BLaER1 (cell line): ENCODE measurements at regions not wholly inside any gene's neighbourhood (a gene's known extent, or its start where the extent isn't known, plus 50 kb on each side); places are given as distances from the start of the nearest gene placed in this dataset.

Experiments used
- H3K27ac ChIP-seq: shearing (Covaris generic); formaldehyde crosslinking; 2 replicates; pipeline ENCODE4 v1.8.1; 2022
- H3K27me3 ChIP-seq: shearing (Covaris generic); formaldehyde crosslinking; 2 replicates; pipeline ENCODE4 v1.8.1; 2022
- H3K36me3 ChIP-seq: shearing (Covaris generic); formaldehyde crosslinking; 2 replicates; pipeline ENCODE4 v1.8.1; 2022
- H3K4me1 ChIP-seq: shearing (Covaris generic); formaldehyde crosslinking; 2 replicates; pipeline ENCODE4 v1.8.1; 2022
- H3K4me2 ChIP-seq: shearing (Covaris generic); formaldehyde crosslinking; 2 replicates; pipeline ENCODE4 v1.8.1; 2022
- H3K4me3 ChIP-seq: shearing (Covaris generic); formaldehyde crosslinking; 2 replicates; pipeline ENCODE4 v1.8.1; 2022
- H3K9ac ChIP-seq: shearing (Covaris generic); formaldehyde crosslinking; 2 replicates; pipeline ENCODE4 v1.8.1; 2022
- H3K9me3 ChIP-seq: shearing (Covaris generic); formaldehyde crosslinking; 2 replicates; pipeline ENCODE4 v1.8.1; 2022
- H4K20me1 ChIP-seq: shearing (Covaris generic); formaldehyde crosslinking; 2 replicates; pipeline ENCODE4 v1.8.1; 2022
- Cebpa-rat ChIP-seq: shearing (Covaris generic); IDR thresholded peaks from 2 replicates; pipeline ENCODE4 v1.8.1; 2022

DNA sequence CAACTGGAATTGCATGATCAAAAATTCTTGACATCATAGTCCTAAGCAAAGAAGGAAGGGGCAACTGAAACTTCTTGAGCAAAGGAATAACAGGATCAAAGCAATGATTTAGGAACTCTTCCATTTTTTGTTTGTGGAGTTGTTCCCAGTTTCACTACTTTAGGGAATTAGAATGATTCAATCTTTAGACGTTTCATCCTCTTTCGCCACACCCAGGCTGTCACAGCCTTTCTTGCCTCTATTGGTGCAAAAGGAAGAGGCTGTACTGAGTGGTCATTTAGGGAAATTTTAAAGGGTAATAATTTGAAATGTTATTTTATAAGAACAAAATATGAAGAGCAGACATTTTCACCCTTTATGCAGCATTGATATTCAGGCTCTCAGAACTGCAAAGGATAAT lies 1026.0 kb upstream of the ARRDC3 start:
- Histone ChIP-seq H3K9ac (no peak overlapping the region), H4K20me1 (no peaks in the 10 kb centered on the region), H3K27ac (no peak overlapping the region), H3K4me3 (no peak overlapping the region), H3K9me3 (no peaks in the 10 kb centered on the region), H3K4me2 (no peak overlapping the region), H3K27me3 (no peaks in the 10 kb centered on the region), H3K36me3 (no peaks in the 10 kb centered on the region), H3K4me1 (no peaks in the 10 kb centered on the region)
- TF ChIP-seq Cebpa-rat, result no peak

DNA sequence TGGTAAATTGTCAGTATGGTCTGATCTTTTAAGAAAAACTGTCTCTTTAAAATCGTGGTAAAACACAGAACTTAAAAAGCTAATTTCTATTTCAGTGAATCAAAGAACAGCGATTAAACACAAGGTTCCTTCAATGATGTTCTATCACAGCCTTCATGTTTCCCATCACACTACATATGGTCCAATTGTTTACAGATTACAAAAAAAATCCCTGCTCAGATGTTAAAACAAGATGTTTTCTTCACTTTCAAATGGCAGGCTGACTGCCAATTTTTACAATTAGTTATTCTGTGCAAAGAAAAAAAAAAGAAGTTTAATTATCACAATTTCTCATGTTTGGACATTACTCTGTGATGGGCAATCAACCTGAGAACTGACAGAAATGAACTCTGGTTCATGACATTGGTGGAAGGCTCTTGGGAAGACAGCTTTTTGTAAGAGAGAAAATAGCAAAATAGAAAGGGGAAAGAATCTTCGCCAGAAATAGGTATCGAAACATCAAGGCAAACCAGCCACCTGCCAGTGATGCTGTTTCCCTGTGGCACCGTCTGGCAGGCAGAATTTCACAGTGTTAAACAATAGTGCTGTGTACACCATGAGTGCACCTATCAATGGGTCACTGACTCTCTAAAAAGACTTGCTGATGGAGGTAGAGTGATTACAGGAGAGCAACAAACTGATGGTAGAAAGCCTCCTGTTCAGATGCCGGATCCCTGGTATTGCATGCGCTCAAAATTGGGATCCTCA lies 1020.0 kb upstream of the ARRDC3 start:
- Histone ChIP-seq H4K20me1 (no peaks in the 10 kb centered on the region), H3K36me3 (no peaks in the 10 kb centered on the region), H3K4me2 (no peak overlapping the region), H3K4me3 (no peak overlapping the region), H3K27me3 (no peaks in the 10 kb centered on the region), H3K4me1 (no peaks in the 10 kb centered on the region), H3K27ac (no peak overlapping the region), H3K9ac (no peak overlapping the region), H3K9me3 (no peaks in the 10 kb centered on the region)
- TF ChIP-seq Cebpa-rat, result no peak

DNA sequence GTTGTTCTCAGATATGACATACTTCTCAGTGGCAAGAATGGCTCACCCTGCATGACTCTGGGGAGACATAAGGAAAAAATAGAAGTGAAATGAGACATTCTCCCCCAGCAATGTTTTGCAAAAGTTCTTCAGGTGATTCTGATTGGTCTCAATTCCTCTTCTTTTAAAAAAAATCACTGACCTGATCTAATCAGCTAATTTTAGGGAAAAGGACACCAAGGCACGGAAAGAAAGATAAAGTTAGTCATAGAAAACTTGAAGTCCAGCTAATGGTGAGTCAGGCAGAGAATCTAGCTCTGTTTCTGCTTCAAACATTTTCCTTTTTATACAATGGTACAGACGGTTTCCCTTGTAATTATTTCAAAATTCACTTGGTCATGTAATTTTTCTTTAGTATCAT lies 1018.9 kb upstream of the ARRDC3 start:
- TF ChIP-seq Cebpa-rat, result no peak
- no peaks in the 10 kb centered on the region for H4K20me1 ChIP-seq

DNA sequence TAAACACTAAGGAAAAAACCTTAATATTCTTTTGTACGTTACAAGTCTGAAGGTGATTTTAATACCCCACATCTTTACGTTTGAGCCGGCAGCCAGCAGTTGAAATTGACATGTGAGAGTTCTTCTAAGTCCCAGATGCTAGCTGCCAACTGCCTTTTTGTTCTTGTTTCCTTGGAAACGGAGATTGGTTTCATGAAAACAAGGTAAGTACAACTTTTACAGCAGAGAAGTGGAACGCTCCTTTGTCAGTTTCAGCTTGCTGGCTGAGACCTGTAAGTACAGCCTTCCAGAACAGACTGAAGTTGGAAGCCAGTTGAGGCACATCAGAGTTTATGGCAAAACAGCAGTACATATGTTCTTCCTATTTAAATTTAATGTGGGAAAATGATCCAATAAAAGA lies 1018.4 kb upstream of the ARRDC3 start:
- Histone ChIP-seq H3K4me2 (no peak overlapping the region), H3K4me3 (no peak overlapping the region), H3K9me3 (no peaks in the 10 kb centered on the region), H3K27me3 (no peaks in the 10 kb centered on the region), H3K36me3 (no peaks in the 10 kb centered on the region), H3K4me1 (no peaks in the 10 kb centered on the region), H3K27ac (no peak overlapping the region), H3K9ac (no peak overlapping the region), H4K20me1 (no peaks in the 10 kb centered on the region)
- no peak for TF ChIP-seq Cebpa-rat

More for the DNA sequence above, 1018.9 kb upstream of the ARRDC3 start:
- H3K9ac ChIP-seq, result no peak overlapping the region
- H3K27ac ChIP-seq, result no peak overlapping the region
- no peaks in the 10 kb centered on the region for H3K27me3 ChIP-seq
- no peaks in the 10 kb centered on the region for H3K4me1 ChIP-seq
- no peaks in the 10 kb centered on the region for H3K36me3 ChIP-seq
- H3K9me3 ChIP-seq, result no peaks in the 10 kb centered on the region
- no peak overlapping the region for H3K4me2 ChIP-seq
- H3K4me3 ChIP-seq, result no peak overlapping the region

DNA sequence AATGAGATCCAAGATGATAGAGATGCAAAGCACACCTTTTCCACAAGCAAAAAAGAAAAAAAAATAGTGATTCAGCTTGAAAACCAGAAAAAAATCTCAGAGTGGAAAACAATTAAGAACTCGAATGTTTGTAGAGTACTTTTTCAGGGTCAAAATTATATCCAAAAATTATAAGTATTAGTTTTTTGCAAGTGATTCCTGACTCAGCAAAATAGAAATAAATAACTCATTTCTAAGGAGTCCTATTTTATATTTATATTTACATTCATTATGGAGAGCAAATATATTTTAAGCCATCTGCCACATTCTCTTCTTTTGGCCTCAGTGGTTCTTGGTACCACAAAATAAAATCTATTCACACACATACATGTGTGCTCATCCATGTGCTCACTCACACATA lies 1011.8 kb upstream of the ARRDC3 start:
- Histone ChIP-seq H4K20me1 (no peaks in the 10 kb centered on the region), H3K27me3 (no peaks in the 10 kb centered on the region), H3K9ac (no peak overlapping the region), H3K36me3 (no peaks in the 10 kb centered on the region), H3K27ac (no peak overlapping the region), H3K4me2 (no peak overlapping the region), H3K4me3 (no peak overlapping the region), H3K9me3 (no peaks in the 10 kb centered on the region), H3K4me1 (no peaks in the 10 kb centered on the region)
- no peak for TF ChIP-seq Cebpa-rat

DNA sequence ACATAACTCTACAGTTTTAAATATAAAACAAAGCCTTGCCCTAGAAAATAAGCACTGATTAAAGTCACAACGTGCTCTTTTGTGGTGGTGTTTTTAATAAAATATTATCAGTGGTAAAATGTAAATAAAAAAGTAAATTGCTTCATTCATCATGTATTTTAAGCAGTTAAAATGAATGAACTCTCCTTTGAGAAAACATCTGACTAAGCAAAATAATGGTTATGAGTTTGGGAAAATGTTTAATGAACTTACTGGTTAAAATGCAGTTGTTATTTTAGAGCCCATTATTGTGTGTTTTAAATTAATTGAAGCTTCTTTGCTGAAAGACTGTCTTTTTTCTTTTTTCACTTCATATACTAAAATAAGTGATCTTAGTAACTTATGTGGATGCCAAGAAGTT lies 1007.5 kb upstream of the ARRDC3 start:
- TF ChIP-seq Cebpa-rat, result no peak
- Histone ChIP-seq H3K27ac (no peak overlapping the region), H4K20me1 (no peaks in the 10 kb centered on the region), H3K4me3 (no peak overlapping the region), H3K9ac (no peak overlapping the region), H3K9me3 (no peaks in the 10 kb centered on the region), H3K4me1 (no peaks in the 10 kb centered on the region), H3K36me3 (no peaks in the 10 kb centered on the region), H3K27me3 (no peaks in the 10 kb centered on the region), H3K4me2 (no peak overlapping the region)

DNA sequence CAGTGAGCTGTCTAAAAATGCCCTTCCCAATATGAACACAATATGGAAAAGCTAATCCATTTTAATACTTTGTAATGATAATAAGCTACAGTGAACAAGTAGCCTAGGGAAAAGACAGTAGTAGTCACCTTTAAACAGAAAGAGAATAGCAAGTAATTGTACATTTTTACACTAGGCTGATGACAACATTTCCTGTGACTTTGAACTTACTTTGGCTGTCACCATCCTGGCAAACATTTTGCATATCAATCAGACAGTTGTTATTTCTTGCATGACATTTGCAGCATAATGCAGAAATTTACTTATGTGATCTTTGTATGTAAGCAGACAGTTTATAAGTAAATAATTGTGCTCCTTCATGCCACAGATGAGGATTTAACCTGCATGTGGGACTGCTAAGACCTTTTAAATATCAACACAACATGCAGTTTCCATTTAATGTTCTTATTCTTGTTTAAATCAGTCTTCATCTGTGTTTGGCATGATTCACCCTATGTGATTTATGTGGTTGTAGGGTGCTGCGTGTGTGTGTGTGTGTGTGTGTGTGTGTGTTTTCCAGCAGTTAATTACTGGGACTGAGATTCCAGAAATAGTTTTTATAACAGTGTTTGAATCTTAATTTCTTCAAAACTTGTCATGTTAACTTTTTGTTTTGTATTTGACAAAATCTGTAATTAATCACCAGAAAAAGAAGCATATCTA lies 997.1 kb upstream of the ARRDC3 start:
- no peaks in the 10 kb centered on the region for H3K9me3 ChIP-seq
- H3K9ac ChIP-seq, result no peak overlapping the region
- H3K4me2 ChIP-seq, result no peak overlapping the region
- H4K20me1 ChIP-seq, result no peaks in the 10 kb centered on the region
- no peaks in the 10 kb centered on the region for H3K36me3 ChIP-seq
- no peak overlapping the region for H3K27ac ChIP-seq
- H3K4me1 ChIP-seq, result no peaks in the 10 kb centered on the region
- H3K4me3 ChIP-seq, result no peak overlapping the region
- TF ChIP-seq Cebpa-rat, result no peak
- no peaks in the 10 kb centered on the region for H3K27me3 ChIP-seq

DNA sequence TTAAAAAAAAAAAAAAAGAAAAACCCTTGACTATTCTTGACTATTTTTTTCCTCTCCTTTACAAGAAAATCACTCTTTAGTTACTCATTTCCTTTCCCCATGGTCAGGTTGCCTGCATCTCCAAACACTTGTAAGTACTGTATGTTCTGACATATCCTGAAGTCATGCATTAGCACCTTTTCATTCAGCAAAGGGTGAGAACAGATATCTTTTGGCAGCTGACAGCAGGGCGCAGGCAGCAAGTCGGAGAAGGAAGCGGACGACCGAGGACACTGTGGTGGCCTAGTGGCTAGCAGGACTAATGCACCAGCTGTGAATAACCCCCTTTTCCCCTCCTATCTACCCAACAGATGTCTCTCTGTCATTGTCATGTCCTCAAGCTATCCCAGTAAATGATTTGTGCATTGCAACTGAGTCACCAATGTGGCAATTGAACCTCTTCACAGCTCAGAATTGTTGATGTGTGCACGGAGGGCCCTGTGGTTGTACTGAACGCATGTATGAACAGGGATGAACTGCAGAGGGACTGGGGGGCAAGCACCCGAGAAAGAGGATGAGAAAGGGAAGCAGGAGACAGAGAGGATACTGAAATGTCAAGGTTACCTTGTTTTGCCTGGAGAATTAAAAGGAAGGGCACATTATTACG lies 996.0 kb upstream of the ARRDC3 start:
- no peak overlapping the region for H3K27ac ChIP-seq
- H3K9me3 ChIP-seq, result no peaks in the 10 kb centered on the region; the same call in 1 of the 2 replicates
- no peaks in the 10 kb centered on the region for H4K20me1 ChIP-seq
- no peaks in the 10 kb centered on the region for H3K36me3 ChIP-seq
- no peaks in the 10 kb centered on the region for H3K27me3 ChIP-seq
- no peak for TF ChIP-seq Cebpa-rat
- no peak overlapping the region for H3K4me3 ChIP-seq
- no peak overlapping the region for H3K4me2 ChIP-seq
- H3K4me1 ChIP-seq, result no peaks in the 10 kb centered on the region
- H3K9ac ChIP-seq, result no peak overlapping the region

DNA sequence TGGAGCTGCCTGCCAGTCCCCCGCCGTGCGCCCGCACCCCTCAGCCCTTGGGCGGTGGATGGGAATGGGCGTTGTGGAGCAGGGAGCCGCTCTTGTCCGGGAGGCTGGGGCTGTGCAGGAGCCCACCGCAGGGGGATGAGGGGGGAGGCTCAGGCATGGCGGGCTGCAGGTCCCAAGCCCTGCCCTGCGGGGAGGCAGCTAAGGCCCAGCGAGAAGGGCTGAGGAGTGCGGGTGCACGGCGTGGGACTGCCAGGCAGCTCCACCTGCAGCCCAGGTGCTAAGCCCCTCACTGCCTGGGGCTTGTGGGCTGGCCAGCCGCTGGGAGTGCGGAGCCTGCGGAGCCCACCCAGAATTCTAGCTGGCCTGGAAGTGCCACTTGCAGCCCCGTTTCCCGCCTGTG lies 991.7 kb upstream of the ARRDC3 start:
- no peaks in the 10 kb centered on the region for H3K27me3 ChIP-seq
- no peak overlapping the region for H3K27ac ChIP-seq
- H3K4me1 ChIP-seq, result no peaks in the 10 kb centered on the region
- no peak overlapping the region for H3K9ac ChIP-seq
- H4K20me1 ChIP-seq, result no peaks in the 10 kb centered on the region
- H3K4me2 ChIP-seq, result no peak overlapping the region
- H3K4me3 ChIP-seq, result no peak overlapping the region
- no peaks in the 10 kb centered on the region for H3K36me3 ChIP-seq
- no peaks in the 10 kb centered on the region; the same call in 1 of the 2 replicates for H3K9me3 ChIP-seq
- TF ChIP-seq Cebpa-rat, result no peak

DNA sequence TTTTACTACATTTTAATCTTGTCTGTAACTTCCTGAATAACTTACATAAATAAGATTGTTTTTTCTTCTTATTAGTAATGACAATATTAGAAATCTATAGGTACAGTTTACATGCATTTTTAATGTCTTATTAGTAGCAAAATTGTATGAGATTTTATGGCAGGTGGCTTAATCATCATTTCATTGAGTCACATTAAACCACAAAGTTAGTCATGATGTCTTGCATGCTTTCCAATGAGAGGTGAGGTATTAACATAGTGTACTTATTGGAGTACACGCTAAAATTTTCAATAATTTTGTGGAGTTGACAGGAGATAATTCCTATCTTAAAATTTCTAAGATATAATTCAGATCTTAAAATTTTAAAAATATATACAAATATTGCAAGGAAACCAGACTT lies 989.6 kb upstream of the ARRDC3 start:
- no peak for TF ChIP-seq Cebpa-rat
- Histone ChIP-seq H3K27me3 (no peaks in the 10 kb centered on the region), H3K4me3 (no peak overlapping the region), H3K9ac (no peak overlapping the region), H3K4me2 (no peak overlapping the region), H4K20me1 (no peaks in the 10 kb centered on the region), H3K27ac (no peak overlapping the region), H3K36me3 (no peaks in the 10 kb centered on the region), H3K9me3 (no peaks in the 10 kb centered on the region; the same call in 1 of the 2 replicates), H3K4me1 (no peaks in the 10 kb centered on the region)
